HEK293T (cell line): ENCODE measurements at regions not wholly inside any gene's neighbourhood (a gene's known extent, or its start where the extent isn't known, plus 50 kb on each side); places are given as distances from the start of the nearest gene placed in this dataset.
"Not testable (repeated sequence)": the region's sequence is repeated elsewhere in the genome, so short reads cannot be mapped to it uniquely, and the experiment has no call there.

ENCODE experiments used
- ARNT ChIP-seq: fragments of 450-650 bp; IDR thresholded peaks from 2 replicates; pipeline ENCODE4 v1.6.1; 2017; ENCODE audit warnings: mild to moderate bottlenecking
- BHLHE40 ChIP-seq: fragments of 450-650 bp; IDR thresholded peaks from 2 replicates; pipeline ENCODE4 v1.6.1; 2016; ENCODE audit warnings: mild to moderate bottlenecking, moderate library complexity, borderline replicate concordance
- CTBP1 ChIP-seq: fragments of 450-650 bp; IDR thresholded peaks from 2 replicates; pipeline ENCODE4 v1.6.1; 2016; ENCODE audit warnings: borderline replicate concordance
- ELF4 ChIP-seq: fragments of 450-650 bp; IDR thresholded peaks from 2 replicates; pipeline ENCODE4 v1.6.1; 2017; ENCODE audit warnings: antibody characterized with exemption
- FOXA1 ChIP-seq: fragments of 450-650 bp; IDR thresholded peaks from 2 replicates; pipeline ENCODE4 v1.6.1; 2016; ENCODE audit warnings: mild to moderate bottlenecking
- FOXK2 ChIP-seq: fragments of 450-650 bp; IDR thresholded peaks from 2 replicates; pipeline ENCODE4 v1.6.1; 2016; ENCODE audit warnings: mild to moderate bottlenecking
- FOXM1 ChIP-seq: fragments of 450-650 bp; IDR thresholded peaks from 2 replicates; pipeline ENCODE4 v1.6.1; 2017; ENCODE audit warnings: mild to moderate bottlenecking, borderline replicate concordance
- HDGF ChIP-seq: fragments of 450-650 bp; IDR thresholded peaks from 2 replicates; pipeline ENCODE4 v1.6.1; 2017; ENCODE audit warnings: antibody characterized with exemption, borderline replicate concordance
- LEF1 ChIP-seq: fragments of 450-650 bp; IDR thresholded peaks from 2 replicates; pipeline ENCODE4 v1.6.1; 2017; ENCODE audit warnings: mild to moderate bottlenecking, borderline replicate concordance
- NFRKB ChIP-seq: fragments of 450-650 bp; IDR thresholded peaks from 2 replicates; pipeline ENCODE4 v1.6.1; 2016; ENCODE audit warnings: mild to moderate bottlenecking, moderate library complexity
- SP1 ChIP-seq: fragments of 450-650 bp; IDR thresholded peaks from 2 replicates; pipeline ENCODE4 v1.6.1; 2017
- TARDBP ChIP-seq: fragments of 450-650 bp; IDR thresholded peaks from 2 replicates; pipeline ENCODE4 v1.6.1; 2016

GRCh38 chr7:49711072-49711723 is 62.2 kb upstream of the VWC2 start:
- TF ChIP-seq FOXA1, ELF4, LEF1, FOXK2, FOXM1, BHLHE40, SP1, HDGF, ARNT, TARDBP, NFRKB, CTBP1: not testable (repeated sequence)
